GM12878 (cell line): ENCODE measurements at regions not wholly inside any gene's neighbourhood (a gene's known extent, or its start where the extent isn't known, plus 50 kb on each side); places are given as distances from the start of the nearest gene placed in this dataset.

Experiments used
- ATAC-seq: fragments of 200-7000 bp; cut with Tn5 transposase; 3 replicates; pipeline ENCODE4 v1.9.1; 2020; ENCODE audit warnings: mild to moderate bottlenecking, moderate library complexity
- BruUV-seq: library from RNA; stranded (reverse); fragments of 400-500 nt; replicated peaks from 2 replicates; lab custom pipeline; 2021; lab: Mats Ljungman, UMichigan
- CTCF ChIA-PET: fragments of 300-600 bp; sonication (Branson Sonifier 250); formaldehyde crosslinking; extraction: SDS; loops from one replicate; lab custom pipeline; 2021; ENCODE audit warnings: inconsistent platforms; lab: Yijun Ruan, JAX
- POLR2A ChIA-PET: fragments of 350-600 bp; formaldehyde crosslinking; extraction: SDS; loops from one replicate; lab custom pipeline; 2021; ENCODE audit warnings: inconsistent platforms; lab: Charles Lee
- RAD21 ChIA-PET: fragments of 300-600 bp; sonication (Branson Sonifier 250); formaldehyde crosslinking; loops from one replicate; lab custom pipeline; 2023; ENCODE audit warnings: antibody characterized with exemption; ENCODE audit not compliant: unreplicated experiment; lab: Charles Lee
- SMC1A ChIA-PET: fragments of 300-600 bp; sonication (Branson Sonifier 250); formaldehyde crosslinking; loops from one replicate; lab custom pipeline; 2023; ENCODE audit not compliant: unreplicated experiment, uncharacterized antibody; lab: Charles Lee
- DNase-seq: peaks from one replicate; pipeline ENCODE4 v3.0.0-alpha.2; 2011; ENCODE audit warnings: low read depth, low spot score
- FAIRE-seq: peaks from 3 replicates; lab custom pipeline; 2011; peaks lifted over from hg19 to GRCh38; lab: Jason Lieb, UNC
- H2AFZ ChIP-seq: 2 replicates; pipeline ENCODE4 v1.6.0; 2011; ENCODE audit warnings: low read depth, low read length, control low read depth; ENCODE audit not compliant: control insufficient read depth
- H3K27ac ChIP-seq: 2 replicates; pipeline ENCODE4 v1.5.1; 2011; ENCODE audit warnings: control low read depth; ENCODE audit not compliant: control insufficient read depth, insufficient read depth
- H3K27me3 ChIP-seq, 2 experiments: replicated peaks in 1 of 2; 2 replicates each; pipeline versions ENCODE4 v1.6.0 to v1.6.1; 2011; ENCODE audit warnings: low read length in 1 of 2; ENCODE audit not compliant: control insufficient read depth in 2 of 2, insufficient read depth in 2 of 2
- H3K36me3 ChIP-seq, 2 experiments: 2 replicates each; pipeline ENCODE4 v1.5.1; 2011; ENCODE audit warnings: low read length in 1 of 2; ENCODE audit not compliant: control insufficient read depth in 2 of 2, insufficient read depth in 2 of 2
- H3K4me1 ChIP-seq: 2 replicates; pipeline ENCODE4 v1.6.1; 2011; ENCODE audit warnings: mild to moderate bottlenecking, low read length, moderate library complexity, mixed read lengths; ENCODE audit not compliant: control insufficient read depth, insufficient read depth
- H3K4me2 ChIP-seq: 2 replicates; pipeline ENCODE4 v1.6.0; 2011; ENCODE audit warnings: control low read depth; ENCODE audit not compliant: control insufficient read depth, insufficient read depth
- H3K4me3 ChIP-seq: fragments of 200-600 bp; sonication (generic); 2 replicates; pipeline ENCODE4 v1.5.1; 2016
- H3K79me2 ChIP-seq: 2 replicates; pipeline ENCODE4 v1.6.0; 2011; ENCODE audit warnings: low read length; ENCODE audit not compliant: control insufficient read depth, insufficient read depth
- H3K9ac ChIP-seq: 2 replicates; pipeline ENCODE4 v1.8.0; 2011; ENCODE audit warnings: low read length, control low read depth, mixed read lengths; ENCODE audit not compliant: control insufficient read depth, insufficient read depth
- H3K9me3 ChIP-seq: replicated peaks from 3 replicates; pipeline ENCODE4 v1.5.1; 2011; ENCODE audit warnings: mild to moderate bottlenecking, low read length; ENCODE audit not compliant: control insufficient read depth, insufficient read depth
- H4K20me1 ChIP-seq: 2 replicates; pipeline ENCODE4 v1.6.0; 2011; ENCODE audit not compliant: control insufficient read depth, insufficient read depth
- EED ChIP-seq: sonication (generic); IDR thresholded peaks from 2 replicates; pipeline ENCODE4 v1.6.1; 2016; ENCODE audit warnings: antibody characterized with exemption, low read depth
- MTA2 ChIP-seq: fragments of 450-650 bp; IDR thresholded peaks from 2 replicates; pipeline ENCODE4 v1.6.1; 2016; ENCODE audit warnings: low read depth, mild to moderate bottlenecking, moderate library complexity
- MYC ChIP-seq: IDR thresholded peaks from 2 replicates; pipeline ENCODE4 v1.6.1; 2011; ENCODE audit warnings: mild to moderate bottlenecking, low read length, moderate library complexity, inconsistent platforms; ENCODE audit not compliant: insufficient read depth, insufficient replicate concordance, insufficient read length, severe bottlenecking
- TBL1XR1 ChIP-seq: IDR thresholded peaks from 2 replicates; pipeline ENCODE4 v1.6.1; 2012; ENCODE audit warnings: low read depth, low read length, improper control_type of control experiment
- WRNIP1 ChIP-seq: IDR thresholded peaks from 2 replicates; pipeline ENCODE4 v1.6.1; 2011; ENCODE audit warnings: low read depth, low read length, improper control_type of control experiment, borderline replicate concordance
- WGBS: methylation state at CpG from one replicate; pipeline ENCODE4 v1.1.6; 2016; ENCODE audit warnings: low lambda C conversion rate; ENCODE audit not compliant: insufficient replicate concordance, insufficient coverage; ENCODE audit errors: missing lambda C conversion rate; 5-methylcytosine and 5-hydroxymethylcytosine counted together
- in situ Hi-C: fragments of 300-500 bp; cut with MboI; formaldehyde crosslinking; loops from 9 replicates; pipeline ENCODE4 v1.14.3; 2018; ENCODE audit warnings: mixed read lengths
- intact Hi-C: fragments of 100-400 bp; cut with micrococcal nuclease; formaldehyde crosslinking; loops from one replicate; pipeline ENCODE4 v1.14.2; 2022; ENCODE audit not compliant: unreplicated experiment

DNA sequence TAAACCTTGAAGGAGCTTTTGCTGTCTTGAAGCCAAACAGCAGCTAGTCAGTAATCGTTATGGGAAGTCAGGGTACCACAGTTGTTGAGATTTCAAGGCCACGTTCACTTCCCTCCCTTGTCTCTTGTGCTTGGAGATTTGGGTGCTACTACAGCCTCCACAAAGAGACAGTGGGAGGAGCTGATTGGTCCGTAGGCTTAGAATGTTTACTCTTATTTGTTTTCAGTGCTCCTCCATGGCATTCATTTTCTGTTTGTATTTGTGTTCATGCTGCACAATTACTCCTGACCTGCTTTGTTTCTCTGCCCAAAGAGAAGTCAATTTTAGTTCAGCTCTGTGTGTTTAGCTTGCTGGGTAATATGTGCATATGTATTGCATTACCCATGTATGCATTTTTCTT lies 147.7 kb downstream of the PRL start:
- RAD21 ChIA-PET = no interaction called here
- 37% methylated on average over 3 of the region's 3 CpGs for WGBS
- BruUV-seq = no TSS peak
- Histone ChIP-seq H3K9ac (no peak overlapping the region), H3K4me2 (no peak overlapping the region), H3K27me3 (no peaks in the 10 kb centered on the region), H3K79me2 (no peaks in the 10 kb centered on the region), H3K9me3 (no peaks in the 10 kb centered on the region), H4K20me1 (no peaks in the 10 kb centered on the region), H2AFZ (no peak overlapping the region), H3K27ac (no peak overlapping the region), H3K36me3 (no peaks in the 10 kb centered on the region), H3K4me1 (no peaks in the 10 kb centered on the region; the same call in 1 of the 2 replicates), H3K4me3 (no peak overlapping the region)
- SMC1A ChIA-PET = interaction anchor here (0.8 to 2.2 kb wide), 4 partner anchors 9 to 552 kb away, joined by 3 to 6 read pairs (median 4); no protein-coding TSS in a partner anchor
- in situ Hi-C loops = no loop called here
- ATAC-seq (no peak), DNase-seq (no peak), FAIRE-seq (no peak)
- CTCF ChIA-PET = interaction anchor here (1.3 kb wide), 1 partner anchor 9 kb away, joined by 3 read pairs; no protein-coding TSS in a partner anchor
- intact Hi-C loops = loop anchor here (5.0 kb wide), 1 partner anchor 552 kb away; no protein-coding TSS in a partner anchor
- no peak for TF ChIP-seq TBL1XR1
- no peak for TF ChIP-seq MYC
- no peak for TF ChIP-seq MTA2
- TF ChIP-seq EED = no peak
- TF ChIP-seq WRNIP1 = no peak
- POLR2A ChIA-PET = interaction anchor here (0.6 kb wide), 1 partner anchor 689 kb away, joined by 6 read pairs; no protein-coding TSS in a partner anchor
